HCT116 (cell line): ENCODE measurements at regions not wholly inside any gene's neighbourhood (a gene's known extent, or its start where the extent isn't known, plus 50 kb on each side); places are given as distances from the start of the nearest gene placed in this dataset.

ENCODE experiments used
- ATAC-seq: fragments of 200-7000 bp; cut with Tn5 transposase; 2 replicates; pipeline ENCODE4 v1.9.1; 2020; ENCODE audit warnings: mild to moderate bottlenecking, moderate library complexity
- BruUV-seq: library from RNA; stranded (reverse); fragments of 400-500 nt; replicated peaks from 2 replicates; lab custom pipeline; 2021; lab: Mats Ljungman, UMichigan
- CTCF ChIA-PET: fragments of 300-600 bp; sonication (Branson Sonifier 250); formaldehyde crosslinking; loops from one replicate; lab custom pipeline; 2021; ENCODE audit warnings: antibody characterized with exemption; lab: Charles Lee
- POLR2A ChIA-PET: fragments of 300-600, 350-600 bp; sonication (Branson Sonifier 250); formaldehyde crosslinking; loops from one replicate; lab custom pipeline; 2021; ENCODE audit warnings: antibody characterized with exemption; lab: Charles Lee
- RAD21 ChIA-PET, 2 experiments: fragments of 300-600 bp; sonication (Branson Sonifier 250); formaldehyde crosslinking; loops; one replicate each; lab custom pipeline; 2023; ENCODE audit warnings: low total read pairs in 2 of 2; ENCODE audit not compliant: uncharacterized antibody in 2 of 2, unreplicated experiment in 2 of 2, low non-redundant PET in 1 of 2; lab: Charles Lee
- DNase-seq: peaks from one replicate; pipeline ENCODE4 v3.0.0-alpha.2; 2010; ENCODE audit warnings: low read depth, low spot score
- H2AFZ ChIP-seq: fragments of 200-600 bp; shearing (Covaris generic), sonication (generic); 2 replicates; pipeline ENCODE4 v1.6.1; 2017; ENCODE audit warnings: low read depth, mixed run types, mixed read lengths, antibody characterized with exemption, low read length; ENCODE audit not compliant: poor library complexity, severe bottlenecking
- H3K27ac ChIP-seq: 2 replicates; pipeline ENCODE4 v1.5.1; 2012; ENCODE audit warnings: low read depth, low read length
- H3K27me3 ChIP-seq: fragments of 200-600 bp; sonication (generic); 2 replicates; pipeline ENCODE4 v1.6.1; 2016; ENCODE audit warnings: mixed run types, low read length, mixed read lengths; ENCODE audit not compliant: insufficient read depth
- H3K36me3 ChIP-seq, 2 experiments: fragments of 200-500 bp in 1 of 2; fragments of 200-600 bp in 1 of 2; sonication (Bioruptor generic) in 1 of 2; sonication (generic) in 1 of 2; 2 replicates each; pipeline versions ENCODE4 v1.5.1 to v1.6.1; 2014 to 2016; ENCODE audit warnings: low read length in 2 of 2, inconsistent platforms in 1 of 2, mixed read lengths in 1 of 2, mixed run types in 1 of 2; ENCODE audit not compliant: insufficient read depth in 2 of 2, control insufficient read depth in 1 of 2
- H3K4me1 ChIP-seq, 2 experiments: fragments of 200-600 bp in 1 of 2; sonication (generic) in 1 of 2; 2 replicates each; pipeline versions ENCODE4 v1.5.1 to v1.6.1; 2012 to 2017; ENCODE audit warnings: low read length in 2 of 2, inconsistent platforms in 1 of 2, mild to moderate bottlenecking in 1 of 2, mixed read lengths in 1 of 2, mixed run types in 1 of 2, moderate library complexity in 1 of 2; ENCODE audit not compliant: insufficient read depth in 2 of 2, control insufficient read depth in 1 of 2
- H3K4me2 ChIP-seq: fragments of 200-600 bp; sonication (generic); 2 replicates; pipeline ENCODE4 v1.6.1; 2017; ENCODE audit warnings: mixed run types, low read length, mixed read lengths
- H3K4me3 ChIP-seq, 2 experiments: fragments of 200-600 bp in 1 of 2; sonication (generic) in 1 of 2; replicated peaks in 1 of 2; 2 replicates each; pipeline ENCODE4 v1.5.1; 2011 to 2016; ENCODE audit warnings: low read length in 2 of 2, control low read depth in 1 of 2, low read depth in 1 of 2, mild to moderate bottlenecking in 1 of 2, mixed read lengths in 1 of 2, mixed run types in 1 of 2
- H3K79me2 ChIP-seq: fragments of 200-600 bp; sonication (generic); 2 replicates; pipeline ENCODE4 v1.6.1; 2017; ENCODE audit warnings: mild to moderate bottlenecking, mixed run types, low read length, moderate library complexity, mixed read lengths; ENCODE audit not compliant: insufficient read depth
- H3K9ac ChIP-seq: fragments of 200-600 bp; sonication (generic); 2 replicates; pipeline ENCODE4 v1.6.1; 2016; ENCODE audit warnings: low read length, mixed read lengths
- H3K9me2 ChIP-seq: fragments of 200-600 bp; sonication (generic), shearing (Covaris generic); 2 replicates; pipeline ENCODE4 v1.6.1; 2017; ENCODE audit warnings: mixed run types, mild to moderate bottlenecking, moderate library complexity; ENCODE audit not compliant: insufficient read depth
- H3K9me3 ChIP-seq, 2 experiments: fragments of 200-500 bp in 1 of 2; fragments of 200-600 bp in 1 of 2; sonication (Bioruptor generic) in 1 of 2; sonication (generic) in 1 of 2; 2 replicates each; pipeline ENCODE4 v1.6.1; 2014 to 2017; ENCODE audit warnings: low read length in 2 of 2, mixed read lengths in 2 of 2, inconsistent platforms in 1 of 2, low read depth in 1 of 2, mild to moderate bottlenecking in 1 of 2, mixed run types in 1 of 2, moderate library complexity in 1 of 2; ENCODE audit not compliant: control insufficient read depth in 1 of 2, insufficient read depth in 1 of 2
- H4K20me1 ChIP-seq: fragments of 200-600 bp; sonication (generic), shearing (Covaris generic); 2 replicates; pipeline ENCODE4 v1.6.1; 2017; ENCODE audit warnings: mixed run types, mild to moderate bottlenecking, moderate library complexity; ENCODE audit not compliant: insufficient read depth
- CBX3 ChIP-seq: IDR thresholded peaks from 2 replicates; pipeline ENCODE4 v1.6.1; 2012; ENCODE audit warnings: low read depth
- EGR1 ChIP-seq: IDR thresholded peaks from 2 replicates; pipeline ENCODE4 v1.6.1; 2012; ENCODE audit warnings: low read depth
- ELF1 ChIP-seq: IDR thresholded peaks from 2 replicates; pipeline ENCODE4 v1.6.1; 2012; ENCODE audit warnings: low read depth, borderline replicate concordance
- EZH2 ChIP-seq: fragments of 200-600 bp; sonication (generic); IDR thresholded peaks from 2 replicates; pipeline ENCODE4 v1.6.1; 2017; ENCODE audit warnings: antibody characterized with exemption, mixed run types
- EZH2phosphoT487 ChIP-seq: fragments of 200-600 bp; IDR thresholded peaks from 2 replicates; pipeline ENCODE4 v1.6.1; 2018; ENCODE audit warnings: antibody characterized with exemption, borderline replicate concordance
- JUND ChIP-seq: IDR thresholded peaks from 2 replicates; pipeline ENCODE4 v1.6.1; 2012
- MAX ChIP-seq: IDR thresholded peaks from 2 replicates; pipeline ENCODE4 v1.6.1; 2012
- POLR2A ChIP-seq: IDR thresholded peaks from 2 replicates; pipeline ENCODE4 v1.7.0; 2011; ENCODE audit warnings: borderline replicate concordance; ENCODE audit not compliant: insufficient read depth, insufficient read length; ENCODE audit errors: extremely low read depth
- POLR2AphosphoS5 ChIP-seq: IDR thresholded peaks from 2 replicates; pipeline ENCODE4 v1.6.1; 2011; ENCODE audit warnings: mild to moderate bottlenecking, low read depth, low read length, moderate library complexity
- SIN3A ChIP-seq: IDR thresholded peaks from 2 replicates; pipeline ENCODE4 v1.6.1; 2012; ENCODE audit warnings: low read depth
- SP1 ChIP-seq: IDR thresholded peaks from 2 replicates; pipeline ENCODE4 v1.6.1; 2012; ENCODE audit warnings: low read depth
- SRF ChIP-seq: IDR thresholded peaks from 2 replicates; pipeline ENCODE4 v1.6.1; 2012; ENCODE audit warnings: low read depth
- TCF7L2 ChIP-seq: IDR thresholded peaks from 2 replicates; pipeline ENCODE4 v1.7.0; 2011; ENCODE audit warnings: borderline replicate concordance, inconsistent platforms; ENCODE audit not compliant: insufficient read depth, insufficient read length; ENCODE audit errors: extremely low read depth
- YY1 ChIP-seq: IDR thresholded peaks from 2 replicates; pipeline ENCODE4 v1.6.1; 2011; ENCODE audit warnings: low read length, low read depth, moderate library complexity, mild to moderate bottlenecking; ENCODE audit not compliant: insufficient replicate concordance; ENCODE audit errors: extremely low read depth
- intact Hi-C: fragments of 100-400 bp; cut with micrococcal nuclease; formaldehyde crosslinking; loops from 2 replicates; pipeline ENCODE4 v1.10.0; 2022
- TF ChIP-seq, protein P1 (sequence below): IDR thresholded peaks from 2 replicates; pipeline ENCODE4 v1.6.1; 2011; ENCODE audit warnings: mild to moderate bottlenecking, low read length, moderate library complexity; ENCODE audit not compliant: insufficient replicate concordance; ENCODE audit errors: extremely low read depth
- TF ChIP-seq, protein P2 (sequence below), 3 experiments: fragments of 200-600 bp in 1 of 3; sonication (generic) in 1 of 3; IDR thresholded peaks in 2 of 3; conservative IDR thresholded peaks in 1 of 3; 2 replicates each; pipeline ENCODE4 v1.5.1; 2012 to 2017; ENCODE audit warnings: low read depth in 2 of 3, low read length in 2 of 3, antibody characterized with exemption in 1 of 3, borderline replicate concordance in 1 of 3, control low read depth in 1 of 3, mild to moderate bottlenecking in 1 of 3, mixed read lengths in 1 of 3, mixed run types in 1 of 3, moderate library complexity in 1 of 3; ENCODE audit not compliant: insufficient read depth in 1 of 3

- H3K9me3 ChIP-seq, result no peaks in the 10 kb centered on the region
- no peak for ATAC-seq
- TF ChIP-seq MAX (no peak), EZH2 (no peak)
- no peaks in the 10 kb centered on the region for H3K36me3 ChIP-seq
- no peak overlapping the region for H3K4me3 ChIP-seq
- no peaks in the 10 kb centered on the region for H4K20me1 ChIP-seq
- no peak overlapping the region for H3K27ac ChIP-seq
- BruUV-seq, result no TSS peak
- H2AFZ ChIP-seq, result no peak overlapping the region
- RAD21 ChIA-PET, result no interaction called here
- no peak overlapping the region for H3K9ac ChIP-seq
- POLR2A ChIA-PET, result no interaction called here
- H3K4me1 ChIP-seq, result no peaks in the 10 kb centered on the region
- no peak for DNase-seq
- no peaks in the 10 kb centered on the region for H3K27me3 ChIP-seq
- intact Hi-C loops, result no loop called here
- no peak overlapping the region for H3K4me2 ChIP-seq
- CTCF ChIA-PET, result no interaction called here
- H3K79me2 ChIP-seq, result no peaks in the 10 kb centered on the region
- H3K9me2 ChIP-seq, result no peaks in the 10 kb centered on the region
Observed at GRCh38 chr3:36065321-36065720, 315.0 kb upstream of the STAC start.

DNA sequence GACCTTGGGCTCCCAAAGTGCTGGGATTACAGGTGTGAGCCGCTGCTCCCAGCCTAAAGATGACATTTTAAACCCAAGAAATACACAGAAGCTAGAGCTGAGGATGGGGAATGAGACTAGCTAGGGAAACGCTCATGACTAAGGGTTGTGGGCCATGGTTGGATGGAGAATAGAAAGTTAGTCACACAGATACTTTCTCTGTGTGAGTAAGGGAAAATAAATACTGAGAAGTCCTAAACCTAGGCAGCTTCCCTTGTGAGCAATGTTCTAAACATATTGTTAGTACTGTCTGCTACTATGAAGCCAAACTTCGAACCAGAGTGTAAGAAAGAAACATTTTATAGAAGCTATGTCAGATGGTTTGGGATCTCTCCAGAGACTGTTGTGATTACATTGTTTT lies 304.8 kb upstream of the STAC start:
- H3K79me2 ChIP-seq, result no peaks in the 10 kb centered on the region
- no peak overlapping the region for H3K4me2 ChIP-seq
- H3K4me3 ChIP-seq, result no peak overlapping the region
- no peaks in the 10 kb centered on the region for H3K36me3 ChIP-seq
- H3K9ac ChIP-seq, result no peak overlapping the region
- BruUV-seq, result no TSS peak
- no peak overlapping the region for H3K27ac ChIP-seq
- no peaks in the 10 kb centered on the region for H3K27me3 ChIP-seq
- DNase-seq (no peak), ATAC-seq (no peak)
- no peaks in the 10 kb centered on the region for H3K9me3 ChIP-seq
- POLR2A ChIA-PET, result no interaction called here
- H3K9me2 ChIP-seq, result no peaks in the 10 kb centered on the region
- RAD21 ChIA-PET, result no interaction called here
- CTCF ChIA-PET, result no interaction called here
- no peaks in the 10 kb centered on the region for H3K4me1 ChIP-seq
- H2AFZ ChIP-seq, result no peak overlapping the region
- no peaks in the 10 kb centered on the region for H4K20me1 ChIP-seq
- intact Hi-C loops, result no loop called here
- TF ChIP-seq, protein P1, sequence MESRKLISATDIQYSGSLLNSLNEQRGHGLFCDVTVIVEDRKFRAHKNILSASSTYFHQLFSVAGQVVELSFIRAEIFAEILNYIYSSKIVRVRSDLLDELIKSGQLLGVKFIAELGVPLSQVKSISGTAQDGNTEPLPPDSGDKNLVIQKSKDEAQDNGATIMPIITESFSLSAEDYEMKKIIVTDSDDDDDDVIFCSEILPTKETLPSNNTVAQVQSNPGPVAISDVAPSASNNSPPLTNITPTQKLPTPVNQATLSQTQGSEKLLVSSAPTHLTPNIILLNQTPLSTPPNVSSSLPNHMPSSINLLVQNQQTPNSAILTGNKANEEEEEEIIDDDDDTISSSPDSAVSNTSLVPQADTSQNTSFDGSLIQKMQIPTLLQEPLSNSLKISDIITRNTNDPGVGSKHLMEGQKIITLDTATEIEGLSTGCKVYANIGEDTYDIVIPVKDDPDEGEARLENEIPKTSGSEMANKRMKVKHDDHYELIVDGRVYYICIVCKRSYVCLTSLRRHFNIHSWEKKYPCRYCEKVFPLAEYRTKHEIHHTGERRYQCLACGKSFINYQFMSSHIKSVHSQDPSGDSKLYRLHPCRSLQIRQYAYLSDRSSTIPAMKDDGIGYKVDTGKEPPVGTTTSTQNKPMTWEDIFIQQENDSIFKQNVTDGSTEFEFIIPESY, result no peak
- TF ChIP-seq JUND, result no peak
- TF ChIP-seq POLR2A, result no peak
- TF ChIP-seq POLR2AphosphoS5, result no peak
- no peak for TF ChIP-seq SIN3A
- TF ChIP-seq EGR1, result no peak
- no peak for TF ChIP-seq CBX3
- TF ChIP-seq, protein P2, sequence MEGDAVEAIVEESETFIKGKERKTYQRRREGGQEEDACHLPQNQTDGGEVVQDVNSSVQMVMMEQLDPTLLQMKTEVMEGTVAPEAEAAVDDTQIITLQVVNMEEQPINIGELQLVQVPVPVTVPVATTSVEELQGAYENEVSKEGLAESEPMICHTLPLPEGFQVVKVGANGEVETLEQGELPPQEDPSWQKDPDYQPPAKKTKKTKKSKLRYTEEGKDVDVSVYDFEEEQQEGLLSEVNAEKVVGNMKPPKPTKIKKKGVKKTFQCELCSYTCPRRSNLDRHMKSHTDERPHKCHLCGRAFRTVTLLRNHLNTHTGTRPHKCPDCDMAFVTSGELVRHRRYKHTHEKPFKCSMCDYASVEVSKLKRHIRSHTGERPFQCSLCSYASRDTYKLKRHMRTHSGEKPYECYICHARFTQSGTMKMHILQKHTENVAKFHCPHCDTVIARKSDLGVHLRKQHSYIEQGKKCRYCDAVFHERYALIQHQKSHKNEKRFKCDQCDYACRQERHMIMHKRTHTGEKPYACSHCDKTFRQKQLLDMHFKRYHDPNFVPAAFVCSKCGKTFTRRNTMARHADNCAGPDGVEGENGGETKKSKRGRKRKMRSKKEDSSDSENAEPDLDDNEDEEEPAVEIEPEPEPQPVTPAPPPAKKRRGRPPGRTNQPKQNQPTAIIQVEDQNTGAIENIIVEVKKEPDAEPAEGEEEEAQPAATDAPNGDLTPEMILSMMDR (IDR thresholded peaks at IDR 0.05 in 2 of 3, conservative IDR thresholded peaks at IDR 0.05 in 1 of 3; ENCODE audit: borderline replicate concordance in 1 of 3, insufficient read depth in 1 of 3, low read depth in 2 of 3, low read length in 2 of 3), result no peak
- TF ChIP-seq SRF, result no peak
- no peak for TF ChIP-seq YY1
- no peak for TF ChIP-seq EZH2phosphoT487
- no peak for TF ChIP-seq SP1
- no peak for TF ChIP-seq TCF7L2
- no peak for TF ChIP-seq ELF1
